ENCODE measurements at regions not wholly inside any gene's neighbourhood (a gene's known extent, or its start where the extent isn't known, plus 50 kb on each side); places are given as distances from the start of the nearest gene placed in this dataset.

- H4K5ac ChIP-seq (ENCODE audit: insufficient read length, low read depth, low read length), result no peak overlapping the region
- H4K20me1 ChIP-seq (replicated peaks in 1 of 2; ENCODE audit: control insufficient read depth in 1 of 2, insufficient read depth in 2 of 2, low read length in 2 of 2), result no peaks in the 10 kb centered on the region
- H3K79me2 ChIP-seq (ENCODE audit: control insufficient read depth in 1 of 2, insufficient read depth in 2 of 2, low read length in 2 of 2), result no peaks in the 10 kb centered on the region
- H3K18ac ChIP-seq (ENCODE audit: extremely low read depth, low read length), result no peak overlapping the region
- TF ChIP-seq CBX8 (IDR thresholded peaks at IDR 0.05; ENCODE audit: borderline replicate concordance, low read depth, low read length), result no peak
- TF ChIP-seq KDM5A (IDR thresholded peaks at IDR 0.05; ENCODE audit: low read length), result no peak
- no peak for TF ChIP-seq POU5F1 (IDR thresholded peaks at IDR 0.05; ENCODE audit: low read depth, low read length)
- no peak for TF ChIP-seq KDM1A (IDR thresholded peaks at IDR 0.05; ENCODE audit: borderline replicate concordance, low read length)
- TF ChIP-seq RBBP5 (IDR thresholded peaks at IDR 0.05; ENCODE audit: borderline replicate concordance, low read depth, low read length), result no peak
- TF ChIP-seq SIRT6 (IDR thresholded peaks at IDR 0.05; ENCODE audit: low read length), result no peak
- no peak for TF ChIP-seq CHD1 (IDR thresholded peaks at IDR 0.05; ENCODE audit: low read depth, low read length)
- TF ChIP-seq GTF2F1 (IDR thresholded peaks at IDR 0.05; ENCODE audit: borderline replicate concordance, low read depth, low read length), result no peak
- H2AFZ ChIP-seq (ENCODE audit: low read length), result no peak overlapping the region
- no peaks in the 10 kb centered on the region for H3K4me1 ChIP-seq (replicated peaks in 1 of 4; ENCODE audit: control insufficient read depth in 3 of 4, insufficient read depth in 4 of 4, low read length in 3 of 4)
- no peaks in the 10 kb centered on the region for H3K79me1 ChIP-seq (ENCODE audit: low read depth, low read length)
- no peak overlapping the region for H4K8ac ChIP-seq (ENCODE audit: extremely low read depth, insufficient read depth, low read length)
- no peak overlapping the region for H3K4me2 ChIP-seq (ENCODE audit: insufficient read depth in 1 of 2, low read depth in 2 of 2, low read length in 2 of 2)
- H4K91ac ChIP-seq (replicated peaks; ENCODE audit: insufficient read length, low read length), result no peak overlapping the region
- no peak overlapping the region for H2BK120ac ChIP-seq (replicated peaks; ENCODE audit: low read depth, low read length)
- no peak overlapping the region for H3K9ac ChIP-seq (replicated peaks in 1 of 4; ENCODE audit: extremely low read depth in 1 of 4, low read depth in 3 of 4, low read length in 3 of 4)
- WGBS, 2 experiments (ENCODE audit: extremely low coverage in 1 of 2, insufficient coverage in 1 of 2, insufficient read length in 1 of 2, insufficient replicate concordance in 2 of 2, low coverage in 1 of 2, low lambda C conversion rate in 2 of 2, missing lambda C conversion rate in 1 of 2), result 87% methylated on average over 2 of the region's 2 CpGs; no CpG with 5 or more reads in 1 of the 2 experiments
- H2BK5ac ChIP-seq (ENCODE audit: low read depth, low read length), result no peak overlapping the region
- H3K56ac ChIP-seq (replicated peaks; ENCODE audit: insufficient read length, low read depth, low read length), result no peak overlapping the region
- DNase-seq (ENCODE audit: low read depth in 1 of 2, low spot score in 2 of 2) (no peak), FAIRE-seq (no peak)
- no peak overlapping the region for H2BK12ac ChIP-seq (ENCODE audit: low read depth, low read length)
- no peak overlapping the region for H3K27ac ChIP-seq (ENCODE audit: low read depth, low read length)
- H3K36me3 ChIP-seq (ENCODE audit: control insufficient read depth in 2 of 4, insufficient read depth in 4 of 4, low read length in 3 of 4), result no peaks in the 10 kb centered on the region
- no peak overlapping the region for H3K4ac ChIP-seq (replicated peaks; ENCODE audit: insufficient read length, low read depth, low read length)
- ChIA-PET CTCF (ENCODE audit: partially characterized antibody) (no interaction called here), POLR2A (ENCODE audit: partially characterized antibody) (no interaction called here)
- H2AK5ac ChIP-seq (ENCODE audit: low read depth, low read length), result no peak overlapping the region
- H3K9me3 ChIP-seq (ENCODE audit: insufficient read depth in 2 of 2, low read depth in 1 of 2, low read length in 1 of 2), result no peaks in the 10 kb centered on the region
- H2BK20ac ChIP-seq (ENCODE audit: low read length), result no peak overlapping the region
- H3K23me2 ChIP-seq (ENCODE audit: low read depth, low read length), result no peaks in the 10 kb centered on the region
- H3K27me3 ChIP-seq (replicated peaks in 1 of 4; ENCODE audit: control insufficient read depth in 3 of 4, extremely low read depth in 1 of 4, insufficient read depth in 3 of 4, low read length in 3 of 4), result no peaks in the 10 kb centered on the region
- H2BK15ac ChIP-seq (ENCODE audit: low read length), result no peak overlapping the region
- H3K23ac ChIP-seq (ENCODE audit: insufficient read length), result no peak overlapping the region
- no peak overlapping the region for H3K4me3 ChIP-seq (ENCODE audit: extremely low read depth in 1 of 4, insufficient read depth in 2 of 4, low read depth in 3 of 4, low read length in 4 of 4)
- no peak overlapping the region for H3K14ac ChIP-seq (ENCODE audit: insufficient read length)
Measured at GRCh38 chr20:39669659-39670058, 707.5 kb downstream of the DHX35 start.
